ENCODE measurements at regions not wholly inside any gene's neighbourhood (a gene's known extent, or its start where the extent isn't known, plus 50 kb on each side); places are given as distances from the start of the nearest gene placed in this dataset.

DNA sequence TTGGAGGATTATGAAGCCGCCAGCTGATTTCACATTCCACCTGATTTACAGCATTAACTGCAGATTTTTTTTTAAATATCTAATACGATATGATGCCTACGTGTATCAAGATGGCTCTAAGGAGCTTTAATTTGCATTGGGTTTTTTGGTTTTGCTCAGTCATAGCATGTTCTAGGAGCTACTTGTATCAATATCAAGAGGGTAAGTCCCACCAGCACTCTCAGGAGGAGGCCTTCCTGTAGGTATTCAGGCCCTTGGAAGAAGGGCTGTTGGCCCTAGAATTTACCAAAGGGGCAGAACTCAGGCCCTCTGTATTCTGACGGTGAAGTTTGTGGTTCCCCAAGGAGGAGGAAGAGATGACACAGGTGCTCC, 97.2 kb upstream of the IPO5 start:
- H3K4me3 ChIP-seq (ENCODE audit: control insufficient read depth, low read depth, low read length) = no peak overlapping the region
- no peak for DNase-seq (ENCODE audit: low read depth)
- TF ChIP-seq CTCF (conservative IDR thresholded peaks at IDR 0.05; ENCODE audit: control insufficient read depth, insufficient read depth, low read depth, low read length) = no peak

- H3K4me3 ChIP-seq (ENCODE audit: control insufficient read depth, low read depth, low read length) = no peak overlapping the region
- TF ChIP-seq CTCF (conservative IDR thresholded peaks at IDR 0.05; ENCODE audit: control insufficient read depth, insufficient read depth, low read depth, low read length) = no peak
- DNase-seq (ENCODE audit: low read depth) = no peak
Observed at GRCh38 chr13:97858161-97858560, 95.3 kb upstream of the IPO5 start.

- H3K4me3 ChIP-seq (ENCODE audit: control insufficient read depth, low read depth, low read length) = no peak overlapping the region
- no peak for TF ChIP-seq CTCF (conservative IDR thresholded peaks at IDR 0.05; ENCODE audit: control insufficient read depth, insufficient read depth, low read depth, low read length)
- no peak for DNase-seq (ENCODE audit: low read depth)
Observed at GRCh38 chr13:97866346-97866745, 87.1 kb upstream of the IPO5 start.

DNA sequence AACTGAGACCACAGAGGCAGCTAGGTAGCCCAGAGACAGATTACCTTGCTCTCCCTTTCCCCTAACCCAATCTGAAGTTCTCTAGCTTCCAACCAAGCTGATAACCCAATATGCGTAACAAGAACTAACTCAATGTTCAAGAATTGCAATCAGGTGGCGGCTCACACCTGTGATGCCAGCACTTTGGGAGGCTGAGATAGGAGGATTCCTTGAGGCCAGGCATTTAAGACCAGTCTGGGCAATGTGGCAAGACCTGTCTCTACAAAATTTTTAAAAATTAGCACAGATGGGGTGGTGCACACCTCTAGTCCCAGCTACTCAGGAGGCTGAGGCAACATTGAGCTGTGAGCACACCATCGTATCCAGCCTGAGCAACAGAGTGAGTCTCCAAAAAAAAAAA, 86.7 kb upstream of the IPO5 start:
- no peak for DNase-seq (ENCODE audit: low read depth)
- no peak for TF ChIP-seq CTCF (conservative IDR thresholded peaks at IDR 0.05; ENCODE audit: control insufficient read depth, insufficient read depth, low read depth, low read length)
- no peak overlapping the region for H3K4me3 ChIP-seq (ENCODE audit: control insufficient read depth, low read depth, low read length)

- H3K4me3 ChIP-seq (ENCODE audit: control insufficient read depth, low read depth, low read length) = no peak overlapping the region
- no peak for DNase-seq (ENCODE audit: low read depth)
- no peak for TF ChIP-seq CTCF (conservative IDR thresholded peaks at IDR 0.05; ENCODE audit: control insufficient read depth, insufficient read depth, low read depth, low read length)
Observed at GRCh38 chr13:97873398-97873797, 80.1 kb upstream of the IPO5 start.

DNA sequence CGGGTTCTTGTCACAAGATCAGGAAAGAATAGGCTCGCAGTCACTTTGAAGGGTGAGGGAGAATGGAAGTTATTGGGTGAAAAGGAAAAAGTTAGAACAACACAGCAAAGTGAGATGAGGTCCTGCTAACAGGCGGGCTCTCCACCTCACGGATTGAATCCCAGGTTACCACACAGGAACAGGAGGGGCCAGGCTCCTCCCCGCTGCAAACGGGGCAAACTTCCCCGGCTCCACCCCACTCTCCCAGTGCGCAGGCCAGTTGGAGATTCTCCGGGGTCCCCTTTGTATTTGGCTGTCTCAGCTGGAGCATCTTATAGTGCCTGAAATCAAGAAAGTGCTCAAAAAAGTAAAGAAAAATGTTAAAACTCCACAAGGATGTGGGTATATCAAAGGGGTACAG, 78.3 kb upstream of the IPO5 start:
- no peak overlapping the region for H3K4me3 ChIP-seq (ENCODE audit: control insufficient read depth, low read depth, low read length)
- no peak for TF ChIP-seq CTCF (conservative IDR thresholded peaks at IDR 0.05; ENCODE audit: control insufficient read depth, insufficient read depth, low read depth, low read length)
- no peak for DNase-seq (ENCODE audit: low read depth)

DNA sequence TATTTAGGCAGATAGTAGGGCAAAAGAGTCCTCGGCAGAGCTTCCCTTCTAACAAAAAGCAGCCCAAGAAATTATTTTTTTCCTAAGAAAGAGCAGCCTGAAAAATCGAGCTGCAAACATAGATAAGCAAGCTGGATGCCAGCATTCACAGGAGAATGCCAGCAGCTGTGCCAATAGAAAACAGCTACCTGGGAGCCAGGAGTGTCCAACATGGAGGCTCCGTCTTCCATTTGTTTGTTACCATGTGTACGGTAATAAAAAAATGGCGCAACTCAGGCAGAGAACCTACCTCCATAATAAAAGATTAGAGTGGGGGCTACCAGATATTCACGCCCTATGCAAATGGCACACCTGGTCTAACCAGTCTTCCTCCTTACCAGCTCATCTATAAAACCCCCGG, 77.6 kb upstream of the IPO5 start:
- TF ChIP-seq CTCF (conservative IDR thresholded peaks at IDR 0.05; ENCODE audit: control insufficient read depth, insufficient read depth, low read depth, low read length) = no peak
- H3K4me3 ChIP-seq (ENCODE audit: control insufficient read depth, low read depth, low read length) = no peak overlapping the region
- no peak for DNase-seq (ENCODE audit: low read depth)
